Left ventricle myocardium inferior (tissue), 1 donor: ENCODE measurements at regions not wholly inside any gene's neighbourhood (a gene's known extent, or its start where the extent isn't known, plus 50 kb on each side); places are given as distances from the start of the nearest gene placed in this dataset.

Experiments used
- DNase-seq: peaks from one replicate; pipeline ENCODE4 v3.0.0-alpha.2; 2020
- H3K27ac ChIP-seq: fragments of 200-600 bp; replicated peaks from 2 replicates; pipeline ENCODE4 v1.8.0; 2021
- H3K27me3 ChIP-seq: fragments of 200-600 bp; 2 replicates; pipeline ENCODE4 v1.8.0; 2021; ENCODE audit warnings: low read depth
- H3K36me3 ChIP-seq: fragments of 200-600 bp; 2 replicates; pipeline ENCODE4 v1.8.0; 2021
- H3K4me1 ChIP-seq: fragments of 200-600 bp; 2 replicates; pipeline ENCODE4 v1.8.0; 2021
- H3K4me3 ChIP-seq: fragments of 200-600 bp; 2 replicates; pipeline ENCODE4 v1.8.0; 2021; ENCODE audit warnings: mild to moderate bottlenecking, moderate library complexity
- H3K9me3 ChIP-seq: fragments of 200-600 bp; replicated peaks from 2 replicates; pipeline ENCODE4 v1.8.0; 2021
- CTCF ChIP-seq: fragments of 200-600 bp; IDR thresholded peaks from 2 replicates; pipeline ENCODE4 v1.8.0; 2021; ENCODE audit warnings: antibody characterized with exemption, mild to moderate bottlenecking, borderline replicate concordance
- intact Hi-C: fragments of 100-400 bp; cut with micrococcal nuclease; formaldehyde crosslinking; loops from one replicate; pipeline ENCODE4 v1.11.0; 2022
- donor health status: DM: no; HTN: yes; CAD: no; lungs with severe emphysema.

- H3K27ac ChIP-seq, result no peak overlapping the region
- H3K36me3 ChIP-seq, result no peaks in the 10 kb centered on the region
- intact Hi-C loops, result no loop called here
- no peak for TF ChIP-seq CTCF
- DNase-seq, result no peak
- no peaks in the 10 kb centered on the region for H3K4me1 ChIP-seq
- no peaks in the 10 kb centered on the region for H3K27me3 ChIP-seq
- H3K9me3 ChIP-seq, result peaks cover 16% of the 10 kb centered on the region
- no peak overlapping the region for H3K4me3 ChIP-seq
Measured at GRCh38 chr1:60463786-60464185, 390.2 kb upstream of the C1orf87 start.

- H3K4me3 ChIP-seq, result no peak overlapping the region
- no peaks in the 10 kb centered on the region for H3K4me1 ChIP-seq
- TF ChIP-seq CTCF, result no peak
- no peak for DNase-seq
- H3K36me3 ChIP-seq, result no peaks in the 10 kb centered on the region
- intact Hi-C loops, result no loop called here
- H3K27ac ChIP-seq, result no peak overlapping the region
- peaks cover 17% of the 10 kb centered on the region for H3K9me3 ChIP-seq
- no peaks in the 10 kb centered on the region for H3K27me3 ChIP-seq
Measured at GRCh38 chr1:60463146-60463545, 389.6 kb upstream of the C1orf87 start.

GRCh38 chr1:60461925-60462595 lies 388.5 kb upstream of the C1orf87 start:
- Histone ChIP-seq H3K4me1 (no peaks in the 10 kb centered on the region), H3K27ac (no peak overlapping the region), H3K4me3 (no peak overlapping the region), H3K27me3 (no peaks in the 10 kb centered on the region), H3K36me3 (no peaks in the 10 kb centered on the region), H3K9me3 (peaks cover 26% of the 10 kb centered on the region)
- DNase-seq, result no peak
- intact Hi-C loops, result no loop called here
- no peak for TF ChIP-seq CTCF

GRCh38 chr1:60458111-60458510 lies 384.5 kb upstream of the C1orf87 start:
- Histone ChIP-seq H3K4me3 (no peak overlapping the region), H3K4me1 (no peaks in the 10 kb centered on the region), H3K27me3 (no peaks in the 10 kb centered on the region), H3K9me3 (peaks cover 35% of the 10 kb centered on the region), H3K36me3 (no peaks in the 10 kb centered on the region), H3K27ac (no peak overlapping the region)
- intact Hi-C loops, result no loop called here
- no peak for DNase-seq
- TF ChIP-seq CTCF, result no peak

- no peak overlapping the region for H3K27ac ChIP-seq
- H3K27me3 ChIP-seq, result no peaks in the 10 kb centered on the region
- no peak overlapping the region for H3K4me3 ChIP-seq
- intact Hi-C loops, result no loop called here
- H3K36me3 ChIP-seq, result no peaks in the 10 kb centered on the region
- TF ChIP-seq CTCF, result no peak
- H3K9me3 ChIP-seq, result peaks cover 18% of the 10 kb centered on the region
- DNase-seq, result no peak
- no peaks in the 10 kb centered on the region for H3K4me1 ChIP-seq
Measured at GRCh38 chr1:60449876-60450275, 376.3 kb upstream of the C1orf87 start.
